ENCODE measurements at regions not wholly inside any gene's neighbourhood (a gene's known extent, or its start where the extent isn't known, plus 50 kb on each side); places are given as distances from the start of the nearest gene placed in this dataset.

- ChIA-PET POLR2A (ENCODE audit: unreplicated experiment) (no interaction called here), CTCF (no interaction called here)
- DNase-seq: no peak
- no peaks in the 10 kb centered on the region for H4K20me1 ChIP-seq (ENCODE audit: insufficient read depth)
- 0 out of 2 replicates have a peak overlapping the region, but pooled peaks have one; percentile 24 for H2AFZ ChIP-seq
- intact Hi-C loops (cut with micrococcal nuclease; ENCODE audit: unreplicated experiment): no loop called here
- no TSS peak for BruUV-seq (replicated peaks)
- no peaks in the 10 kb centered on the region for H3K9me3 ChIP-seq (ENCODE audit: insufficient read depth, low read depth)
- H3K36me3 ChIP-seq (ENCODE audit: low read depth): no peaks in the 10 kb centered on the region
- TF ChIP-seq EZH2 (IDR thresholded peaks at IDR 0.05; ENCODE audit: low read depth) (no peak), CTCF (conservative IDR thresholded peaks at IDR 0.05) (no peak)
- no peaks in the 10 kb centered on the region for H3K27me3 ChIP-seq (ENCODE audit: insufficient read depth, low read depth)
- no peaks in the 10 kb centered on the region for H3K4me1 ChIP-seq (replicated peaks; ENCODE audit: insufficient read depth)
- no peak overlapping the region for H3K4me2 ChIP-seq
- no peak overlapping the region for H3K4me3 ChIP-seq
- H3F3A ChIP-seq (ENCODE audit: insufficient read depth, low read depth): no peaks in the 10 kb centered on the region
- no peaks in the 10 kb centered on the region for H3K79me2 ChIP-seq (ENCODE audit: low read depth)
- H3K9me2 ChIP-seq (ENCODE audit: insufficient read depth): 0 out of 2 replicates have a peak, but pooled peaks cover 5% of the 10 kb centered on the region
- H3K27ac ChIP-seq: no peak overlapping the region
Measured at GRCh38 chr12:76272287-76272686, 75.9 kb downstream of the BBS10 start.

DNA sequence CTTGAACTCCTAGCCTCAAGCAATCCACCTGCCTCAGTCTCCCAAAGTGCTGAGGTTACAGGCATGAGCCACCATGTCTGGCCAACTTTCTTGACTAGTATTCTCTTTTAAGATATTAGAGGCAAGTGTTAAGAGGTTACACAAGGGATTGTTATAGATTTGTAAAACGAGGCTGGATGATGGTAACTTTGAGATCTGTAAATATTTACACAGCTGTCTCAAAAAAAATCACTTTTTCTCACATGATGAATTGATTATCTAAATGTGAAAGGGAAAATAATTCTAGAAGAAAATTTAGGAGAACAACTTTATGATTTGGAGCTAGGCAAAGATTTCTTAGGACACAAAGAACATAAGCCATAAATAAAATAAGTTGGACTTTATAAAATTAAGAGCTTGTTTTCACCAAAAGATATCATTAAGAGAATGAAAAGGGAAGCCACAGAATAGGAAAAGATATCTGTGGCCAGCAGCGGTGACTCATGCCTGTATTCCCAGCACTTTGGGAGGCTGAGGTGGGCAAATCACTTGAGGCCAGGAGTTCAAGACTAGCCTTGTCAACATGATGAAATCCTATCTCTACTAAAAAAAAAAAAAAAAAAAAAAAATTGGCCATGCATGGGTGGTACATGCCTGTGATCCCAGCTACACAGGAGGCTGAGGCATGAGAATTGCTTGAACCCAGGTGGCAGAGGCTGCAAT, 77.4 kb downstream of the BBS10 start:
- no peak for DNase-seq
- H3K27me3 ChIP-seq (ENCODE audit: insufficient read depth, low read depth): no peaks in the 10 kb centered on the region
- H2AFZ ChIP-seq: no peak overlapping the region
- no peak overlapping the region for H3K27ac ChIP-seq
- H3K4me2 ChIP-seq: no peak overlapping the region
- POLR2A ChIA-PET (ENCODE audit: unreplicated experiment): no interaction called here
- H3K79me2 ChIP-seq (ENCODE audit: low read depth): no peaks in the 10 kb centered on the region
- no peaks in the 10 kb centered on the region for H3K9me3 ChIP-seq (ENCODE audit: insufficient read depth, low read depth)
- intact Hi-C loops (cut with micrococcal nuclease; ENCODE audit: unreplicated experiment): no loop called here
- H3K4me1 ChIP-seq (replicated peaks; ENCODE audit: insufficient read depth): no peaks in the 10 kb centered on the region
- no TSS peak for BruUV-seq (replicated peaks)
- H3K4me3 ChIP-seq: no peak overlapping the region
- H3K9me2 ChIP-seq (ENCODE audit: insufficient read depth): 0 out of 2 replicates have a peak, but pooled peaks cover 5% of the 10 kb centered on the region
- no peaks in the 10 kb centered on the region for H4K20me1 ChIP-seq (ENCODE audit: insufficient read depth)
- no peak for TF ChIP-seq CTCF (conservative IDR thresholded peaks at IDR 0.05)
- TF ChIP-seq EZH2 (IDR thresholded peaks at IDR 0.05; ENCODE audit: low read depth): no peak
- no peaks in the 10 kb centered on the region for H3K36me3 ChIP-seq (ENCODE audit: low read depth)
- no peaks in the 10 kb centered on the region for H3F3A ChIP-seq (ENCODE audit: insufficient read depth, low read depth)
- CTCF ChIA-PET: no interaction called here

GRCh38 chr12:76268267-76268666, 79.9 kb downstream of the BBS10 start:
- 0 out of 2 replicates have a peak, but pooled peaks cover 3% of the 10 kb centered on the region for H3F3A ChIP-seq (ENCODE audit: insufficient read depth, low read depth)
- no TSS peak for BruUV-seq (replicated peaks)
- CTCF ChIA-PET: no interaction called here

More at GRCh38 chr12:76268267-76268666, 79.9 kb downstream of the BBS10 start:
- Histone ChIP-seq H2AFZ (no peak overlapping the region), H3K79me2 (ENCODE audit: low read depth) (no peaks in the 10 kb centered on the region), H3K9me2 (ENCODE audit: insufficient read depth) (0 out of 2 replicates have a peak, but pooled peaks cover 5% of the 10 kb centered on the region), H3K27ac (no peak overlapping the region), H3K36me3 (ENCODE audit: low read depth) (no peaks in the 10 kb centered on the region), H3K4me1 (replicated peaks; ENCODE audit: insufficient read depth) (no peaks in the 10 kb centered on the region), H4K20me1 (ENCODE audit: insufficient read depth) (no peaks in the 10 kb centered on the region), H3K27me3 (ENCODE audit: insufficient read depth, low read depth) (no peaks in the 10 kb centered on the region), H3K4me3 (no peak overlapping the region), H3K9me3 (ENCODE audit: insufficient read depth, low read depth) (no peaks in the 10 kb centered on the region), H3K4me2 (no peak overlapping the region)
- POLR2A ChIA-PET (ENCODE audit: unreplicated experiment): no interaction called here
- intact Hi-C loops (cut with micrococcal nuclease; ENCODE audit: unreplicated experiment): no loop called here
- no peak for DNase-seq
- no peak for TF ChIP-seq CTCF (conservative IDR thresholded peaks at IDR 0.05)
- TF ChIP-seq EZH2 (IDR thresholded peaks at IDR 0.05; ENCODE audit: low read depth): no peak

Data from PC-9 (cell line).